Fibroblast of villous mesenchyme (primary cell): ENCODE measurements at regions not wholly inside any gene's neighbourhood (a gene's known extent, or its start where the extent isn't known, plus 50 kb on each side); places are given as distances from the start of the nearest gene placed in this dataset.

Source experiments
- DNase-seq: peaks from one replicate; pipeline ENCODE4 v3.0.0-alpha.2; 2010; ENCODE audit warnings: low read depth
- H3K4me3 ChIP-seq: 2 replicates; pipeline ENCODE4 v1.5.1; 2011; ENCODE audit warnings: low read depth, mild to moderate bottlenecking, low read length
- TF ChIP-seq, protein P1 (sequence below): IDR thresholded peaks from 2 replicates; pipeline ENCODE4 v1.5.1; 2012; ENCODE audit warnings: low read depth, mild to moderate bottlenecking, low read length; ENCODE audit not compliant: insufficient read depth

- DNase-seq, result no peak
- TF ChIP-seq, protein P1, sequence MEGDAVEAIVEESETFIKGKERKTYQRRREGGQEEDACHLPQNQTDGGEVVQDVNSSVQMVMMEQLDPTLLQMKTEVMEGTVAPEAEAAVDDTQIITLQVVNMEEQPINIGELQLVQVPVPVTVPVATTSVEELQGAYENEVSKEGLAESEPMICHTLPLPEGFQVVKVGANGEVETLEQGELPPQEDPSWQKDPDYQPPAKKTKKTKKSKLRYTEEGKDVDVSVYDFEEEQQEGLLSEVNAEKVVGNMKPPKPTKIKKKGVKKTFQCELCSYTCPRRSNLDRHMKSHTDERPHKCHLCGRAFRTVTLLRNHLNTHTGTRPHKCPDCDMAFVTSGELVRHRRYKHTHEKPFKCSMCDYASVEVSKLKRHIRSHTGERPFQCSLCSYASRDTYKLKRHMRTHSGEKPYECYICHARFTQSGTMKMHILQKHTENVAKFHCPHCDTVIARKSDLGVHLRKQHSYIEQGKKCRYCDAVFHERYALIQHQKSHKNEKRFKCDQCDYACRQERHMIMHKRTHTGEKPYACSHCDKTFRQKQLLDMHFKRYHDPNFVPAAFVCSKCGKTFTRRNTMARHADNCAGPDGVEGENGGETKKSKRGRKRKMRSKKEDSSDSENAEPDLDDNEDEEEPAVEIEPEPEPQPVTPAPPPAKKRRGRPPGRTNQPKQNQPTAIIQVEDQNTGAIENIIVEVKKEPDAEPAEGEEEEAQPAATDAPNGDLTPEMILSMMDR, result no peak
- H3K4me3 ChIP-seq, result no peak overlapping the region
These were observed 62.9 kb downstream of the ACKR3 start for GRCh38 chr2:236632295-236633218.

- TF ChIP-seq, protein P1, result no peak
- no peak overlapping the region for H3K4me3 ChIP-seq
- no peak for DNase-seq
These were observed 63.6 kb downstream of the ACKR3 start for GRCh38 chr2:236633219-236633570.

DNA sequence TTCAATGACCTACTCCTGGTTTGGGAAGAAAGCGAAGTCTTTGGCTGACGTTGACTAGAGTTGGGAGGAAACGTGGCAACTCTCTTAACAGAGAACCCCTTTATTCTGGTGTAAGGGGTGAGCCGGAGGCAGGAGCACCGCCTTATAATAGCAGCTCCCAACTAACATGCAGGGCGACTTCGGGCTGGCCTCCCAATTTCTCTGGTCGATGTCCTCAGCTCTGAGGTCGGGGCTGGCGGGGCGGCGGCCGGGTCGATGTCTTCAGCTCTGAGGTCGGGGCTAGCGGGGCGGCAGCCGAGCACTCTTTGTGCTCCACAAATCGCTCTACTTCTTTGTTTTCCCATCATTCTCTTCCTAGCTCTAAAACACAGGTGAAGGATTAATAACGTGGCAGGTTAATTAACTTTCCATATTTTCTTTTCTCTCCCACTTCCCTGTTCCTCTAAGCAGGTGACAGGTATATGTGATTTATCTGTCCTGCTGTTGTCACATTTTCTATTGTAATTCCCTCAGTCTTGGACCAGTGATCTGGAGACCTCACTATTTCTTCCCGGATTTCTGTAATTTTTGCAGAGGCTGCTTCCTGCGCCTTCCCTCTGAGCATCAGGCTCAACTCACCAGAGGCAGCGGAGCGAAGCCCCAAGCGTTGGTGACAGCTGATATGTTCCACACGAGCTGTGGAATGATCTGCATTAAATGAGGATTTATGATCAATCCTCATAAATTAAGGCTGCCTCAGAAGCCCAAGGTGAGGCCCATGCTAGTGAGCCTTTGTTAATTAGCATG, 64.3 kb downstream of the ACKR3 start:
- TF ChIP-seq, protein P1, result no peak
- H3K4me3 ChIP-seq, result no peak overlapping the region
- no peak for DNase-seq

GRCh38 chr2:236636261-236636660, 66.6 kb downstream of the ACKR3 start:
- H3K4me3 ChIP-seq, result no peak overlapping the region
- DNase-seq, result no peak
- TF ChIP-seq, protein P1, result no peak

GRCh38 chr2:236636714-236637470, 67.3 kb downstream of the ACKR3 start:
- H3K4me3 ChIP-seq, result no peak overlapping the region
- no peak for DNase-seq
- TF ChIP-seq, protein P1, result no peak

DNA sequence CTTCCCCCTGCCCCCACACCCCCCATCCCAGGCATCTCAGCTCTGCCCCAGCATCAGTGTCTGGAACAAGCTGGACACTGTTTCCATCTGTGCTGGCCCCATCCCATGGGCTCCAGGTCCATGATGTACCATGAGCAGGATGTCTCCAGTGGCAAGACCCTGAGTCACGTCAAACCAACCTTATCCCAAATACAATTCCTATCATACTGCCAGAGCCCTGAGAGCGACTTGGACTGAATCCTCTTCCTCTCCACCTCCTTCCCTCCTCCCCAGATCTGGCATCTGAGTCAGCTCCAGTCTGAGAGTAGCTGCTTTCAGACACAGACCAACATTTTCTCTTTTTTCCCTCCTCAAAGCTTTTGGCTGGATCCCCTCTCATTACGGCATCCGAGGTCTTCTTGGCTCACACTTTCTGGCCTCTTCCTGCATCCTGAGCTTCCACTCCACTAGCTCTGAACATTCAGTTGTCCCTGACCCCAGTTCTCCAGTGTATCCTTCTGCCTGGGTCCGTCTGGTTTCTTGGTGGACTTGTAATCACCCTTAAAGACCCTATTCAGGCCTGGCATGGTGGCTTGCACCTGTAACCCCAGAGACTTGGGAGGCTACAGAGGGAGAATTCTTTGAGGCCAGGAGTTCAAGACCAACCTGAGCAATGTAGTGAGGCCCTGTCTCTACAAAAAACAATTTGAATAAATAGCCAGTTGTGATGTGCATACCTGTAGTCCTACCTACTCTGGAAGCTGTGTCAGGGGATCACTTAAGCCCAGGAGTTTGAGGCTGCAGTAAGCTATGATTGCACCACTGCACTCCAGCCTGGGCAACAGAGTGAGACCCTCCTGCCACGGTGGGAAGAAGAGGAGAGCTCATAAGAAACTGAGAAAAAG, 68.3 kb downstream of the ACKR3 start:
- DNase-seq, result no peak
- TF ChIP-seq, protein P1, result no peak
- no peak overlapping the region for H3K4me3 ChIP-seq
